Duodenal mucosa (tissue), 2 donors: ENCODE measurements at regions not wholly inside any gene's neighbourhood (a gene's known extent, or its start where the extent isn't known, plus 50 kb on each side); places are given as distances from the start of the nearest gene placed in this dataset.

Experiments
- H3K27ac ChIP-seq: one replicate; pipeline ENCODE4 v1.7.0; 2013; ENCODE audit warnings: low read depth, low read length
- H3K27me3 ChIP-seq, 2 donors: one replicate each; pipeline ENCODE4 v1.7.0; 2013; ENCODE audit warnings: low read length in 2 of 2, control low read depth in 1 of 2; ENCODE audit not compliant: insufficient read depth in 2 of 2, control insufficient read depth in 1 of 2
- H3K36me3 ChIP-seq, 2 donors: one replicate each; pipeline ENCODE4 v1.7.0; 2013; ENCODE audit warnings: low read length in 2 of 2, control low read depth in 1 of 2; ENCODE audit not compliant: insufficient read depth in 2 of 2, control insufficient read depth in 1 of 2
- H3K4me1 ChIP-seq, 2 donors: one replicate each; pipeline ENCODE4 v1.7.0; 2013; ENCODE audit warnings: low read length in 2 of 2, control low read depth in 1 of 2; ENCODE audit not compliant: insufficient read depth in 2 of 2, control insufficient read depth in 1 of 2
- H3K4me3 ChIP-seq, 2 donors: one replicate each; pipeline ENCODE4 v1.7.0; 2013; ENCODE audit warnings: low read length in 2 of 2, low read depth in 1 of 2
- H3K9ac ChIP-seq, 2 donors: one replicate each; pipeline ENCODE4 v1.7.0; 2013; ENCODE audit warnings: low read length in 2 of 2, low read depth in 1 of 2
- H3K9me3 ChIP-seq, 2 donors: one replicate each; pipeline ENCODE4 v1.7.0; 2013; ENCODE audit warnings: low read length in 2 of 2, control low read depth in 1 of 2; ENCODE audit not compliant: control insufficient read depth in 1 of 2

DNA sequence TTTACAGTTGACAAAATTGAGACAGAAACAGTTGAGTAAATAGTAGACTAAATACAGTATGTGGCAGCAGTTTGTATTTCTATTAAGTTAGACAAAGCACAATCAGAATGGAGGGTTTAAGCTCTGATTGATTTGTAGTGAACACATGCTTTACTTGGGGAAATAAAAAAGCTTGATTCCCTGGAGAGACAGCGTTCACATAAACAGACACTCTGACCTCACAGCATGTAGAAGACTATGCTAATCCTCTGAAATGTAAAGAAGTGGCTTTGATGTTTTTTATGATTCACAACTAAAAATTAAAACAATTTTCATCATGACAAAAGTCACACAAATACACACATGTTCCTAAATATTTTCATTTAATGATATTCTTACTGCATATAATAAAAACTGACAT lies 126.9 kb upstream of the FAM83B start:
- Histone ChIP-seq H3K27me3 (no peaks in the 10 kb centered on the region), H3K9ac (no peak overlapping the region), H3K9me3 (no peaks in the 10 kb centered on the region), H3K36me3 (no peaks in the 10 kb centered on the region), H3K4me3 (peak overlapping the region in 1 of 2 donors; percentile 20), H3K4me1 (peaks cover 0 to 9% of the 10 kb centered on the region in 2 donors), H3K27ac (no peak overlapping the region)

DNA sequence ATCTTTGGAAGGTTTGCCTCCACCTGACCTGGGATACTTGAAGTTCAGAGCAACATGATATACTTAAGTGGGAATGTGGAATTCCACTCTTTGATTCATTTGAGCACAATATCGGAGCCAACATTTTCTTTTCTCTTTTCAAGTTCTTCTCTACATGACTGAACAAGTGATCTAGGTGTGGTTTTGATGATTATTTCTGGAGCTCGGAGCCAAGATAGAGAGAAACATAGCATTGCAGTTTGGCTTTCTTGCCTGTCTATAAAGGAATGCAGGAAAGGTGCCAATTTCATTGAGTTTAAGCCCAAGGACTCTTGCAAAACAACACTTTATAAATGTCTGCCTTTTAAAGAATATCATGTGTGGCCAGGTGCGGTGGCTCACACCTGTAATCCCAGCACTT lies 124.2 kb upstream of the FAM83B start:
- H3K27ac ChIP-seq = no peak overlapping the region
- no peak overlapping the region for H3K4me3 ChIP-seq
- H3K27me3 ChIP-seq = no peaks in the 10 kb centered on the region
- H3K9ac ChIP-seq = no peak overlapping the region
- no peaks in the 10 kb centered on the region for H3K9me3 ChIP-seq
- peaks cover 0 to 9% of the 10 kb centered on the region in 2 donors for H3K4me1 ChIP-seq
- no peaks in the 10 kb centered on the region for H3K36me3 ChIP-seq

DNA sequence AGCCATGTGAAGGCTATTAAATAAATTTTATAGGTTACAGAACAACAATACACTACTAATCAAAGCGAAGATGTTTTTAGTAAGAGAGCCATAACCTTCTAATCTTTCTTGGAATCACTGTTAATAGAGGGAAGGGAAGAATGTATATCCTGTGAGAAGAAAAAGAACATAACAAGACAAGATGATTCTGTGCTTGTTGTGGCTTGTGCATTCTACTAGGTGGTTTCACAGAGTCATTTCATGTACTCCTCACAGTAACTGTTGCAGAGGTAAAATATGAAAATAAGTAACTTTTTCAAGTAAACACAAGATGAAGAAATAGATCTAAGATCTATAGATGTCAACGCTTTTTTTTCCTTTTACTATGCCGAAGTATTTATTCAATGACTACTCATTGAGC lies 116.9 kb upstream of the FAM83B start:
- Histone ChIP-seq H3K9me3 (no peaks in the 10 kb centered on the region), H3K27ac (no peak overlapping the region), H3K4me3 (no peak overlapping the region), H3K4me1 (peaks cover 0 to 12% of the 10 kb centered on the region in 2 donors), H3K36me3 (no peaks in the 10 kb centered on the region), H3K27me3 (no peaks in the 10 kb centered on the region), H3K9ac (no peak overlapping the region)

DNA sequence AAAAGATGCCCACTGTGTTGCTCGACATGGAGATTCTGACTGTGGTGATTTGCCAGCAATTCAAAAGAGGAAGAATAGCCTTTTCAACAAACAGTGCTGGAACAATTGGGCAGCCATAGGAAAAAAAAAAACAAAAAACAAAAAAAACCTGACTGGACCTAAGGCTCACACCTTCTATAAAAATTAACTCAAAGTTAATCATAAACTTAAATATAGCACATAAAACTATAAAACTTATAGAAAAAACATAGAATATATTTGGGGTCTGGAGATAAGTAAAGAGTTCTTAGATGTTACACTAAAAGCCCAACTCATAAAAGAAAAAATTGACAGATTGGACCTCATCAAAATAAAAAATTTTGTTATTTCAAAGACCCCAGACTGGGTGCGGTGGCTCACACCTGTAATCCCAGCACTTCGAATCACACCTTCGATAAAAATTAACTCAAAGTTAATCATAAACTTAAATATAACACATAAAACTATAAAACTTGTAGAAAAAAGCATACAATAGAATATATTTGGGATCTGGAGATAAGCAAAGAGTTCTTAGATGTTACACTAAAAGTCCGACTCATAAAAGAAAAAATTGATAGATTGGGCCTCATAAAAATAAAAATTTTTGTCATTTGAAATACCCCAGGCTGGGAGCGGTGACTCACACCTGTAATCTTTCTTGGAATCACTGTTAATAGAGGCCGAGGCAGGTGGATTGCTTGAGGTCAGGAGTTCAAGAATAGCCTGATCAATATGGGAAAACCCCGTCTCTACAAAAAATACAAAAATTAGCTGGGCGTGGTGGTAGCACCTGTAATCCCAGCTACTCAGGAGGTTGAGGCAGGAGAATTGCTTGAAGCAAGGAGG lies 115.6 kb upstream of the FAM83B start:
- H3K9me3 ChIP-seq = peaks cover 0 to 9% of the 10 kb centered on the region in 2 donors
- H3K9ac ChIP-seq = no peak overlapping the region
- no peaks in the 10 kb centered on the region for H3K36me3 ChIP-seq
- no peaks in the 10 kb centered on the region for H3K27me3 ChIP-seq
- H3K4me3 ChIP-seq = no peak overlapping the region
- H3K27ac ChIP-seq = no peak overlapping the region
- H3K4me1 ChIP-seq = peaks cover 0 to 12% of the 10 kb centered on the region in 2 donors

DNA sequence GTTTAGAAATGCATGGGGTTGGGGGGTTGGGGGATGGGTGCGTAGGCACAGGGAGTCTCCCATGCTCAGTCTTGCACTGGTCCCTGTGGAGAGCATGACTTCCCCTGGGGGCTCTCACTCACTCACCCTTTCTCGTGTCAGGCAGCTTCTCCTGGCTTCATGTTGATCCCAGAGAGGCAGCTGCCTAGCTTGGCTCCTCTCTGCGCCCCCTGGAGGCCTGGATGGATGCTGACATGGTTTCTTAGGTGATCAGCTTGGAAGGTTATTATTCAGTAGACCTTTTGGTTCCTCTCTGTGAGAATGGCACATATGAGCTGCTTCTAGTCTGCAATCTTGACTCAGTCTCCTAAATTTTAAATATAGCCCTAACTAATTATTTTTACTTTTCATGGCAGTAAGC lies 109.3 kb upstream of the FAM83B start:
- Histone ChIP-seq H3K27me3 (no peaks in the 10 kb centered on the region), H3K9me3 (peaks cover 0 to 14% of the 10 kb centered on the region in 2 donors), H3K27ac (no peak overlapping the region), H3K9ac (no peak overlapping the region), H3K4me3 (no peak overlapping the region), H3K4me1 (no peaks in the 10 kb centered on the region), H3K36me3 (no peaks in the 10 kb centered on the region)

DNA sequence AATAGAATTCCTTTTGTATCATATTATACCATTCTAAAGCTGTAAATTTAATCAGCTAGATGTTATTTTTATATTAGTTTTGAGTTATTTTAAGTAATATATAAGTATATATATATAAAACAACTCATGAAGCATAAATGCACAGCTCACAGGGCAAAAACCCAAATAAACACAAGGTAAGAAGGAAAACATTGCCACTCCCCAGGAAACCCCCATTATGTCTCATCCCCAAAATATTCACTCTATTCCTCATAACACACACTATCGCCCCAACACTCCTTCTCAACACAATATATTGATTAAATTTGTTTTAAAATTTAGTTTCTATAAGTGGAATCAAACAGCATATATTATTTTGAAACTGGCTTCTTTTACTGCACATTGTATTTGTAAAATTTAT lies 98.6 kb upstream of the FAM83B start:
- H3K36me3 ChIP-seq = no peaks in the 10 kb centered on the region
- H3K4me1 ChIP-seq = no peaks in the 10 kb centered on the region
- H3K27ac ChIP-seq = no peak overlapping the region
- H3K4me3 ChIP-seq = no peak overlapping the region
- H3K9me3 ChIP-seq = peaks cover 2 to 10% of the 10 kb centered on the region in 2 donors
- no peaks in the 10 kb centered on the region for H3K27me3 ChIP-seq
- H3K9ac ChIP-seq = no peak overlapping the region

DNA sequence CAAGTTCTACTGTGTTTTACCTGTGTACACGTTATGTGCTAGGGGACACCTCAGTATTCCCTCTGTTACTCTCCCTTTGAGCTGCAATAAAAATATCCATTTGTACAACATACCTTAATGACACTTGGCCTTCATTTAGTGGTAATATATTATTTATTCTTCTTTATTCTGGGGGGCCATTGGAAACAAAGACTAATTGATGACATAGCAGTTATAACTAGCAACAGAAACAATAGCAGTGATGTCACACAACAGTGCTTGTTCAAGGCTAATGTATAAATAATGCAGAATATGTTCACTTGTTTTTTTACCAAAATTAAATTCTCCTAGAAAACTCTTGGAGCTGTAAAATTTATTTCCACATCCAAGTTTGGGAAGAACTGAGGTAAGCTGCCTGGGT lies 92.2 kb upstream of the FAM83B start:
- no peaks in the 10 kb centered on the region for H3K27me3 ChIP-seq
- no peak overlapping the region for H3K27ac ChIP-seq
- no peaks in the 10 kb centered on the region for H3K36me3 ChIP-seq
- H3K9me3 ChIP-seq = peaks cover 0 to 4% of the 10 kb centered on the region in 2 donors
- no peak overlapping the region for H3K4me3 ChIP-seq
- no peak overlapping the region for H3K9ac ChIP-seq
- no peaks in the 10 kb centered on the region for H3K4me1 ChIP-seq

DNA sequence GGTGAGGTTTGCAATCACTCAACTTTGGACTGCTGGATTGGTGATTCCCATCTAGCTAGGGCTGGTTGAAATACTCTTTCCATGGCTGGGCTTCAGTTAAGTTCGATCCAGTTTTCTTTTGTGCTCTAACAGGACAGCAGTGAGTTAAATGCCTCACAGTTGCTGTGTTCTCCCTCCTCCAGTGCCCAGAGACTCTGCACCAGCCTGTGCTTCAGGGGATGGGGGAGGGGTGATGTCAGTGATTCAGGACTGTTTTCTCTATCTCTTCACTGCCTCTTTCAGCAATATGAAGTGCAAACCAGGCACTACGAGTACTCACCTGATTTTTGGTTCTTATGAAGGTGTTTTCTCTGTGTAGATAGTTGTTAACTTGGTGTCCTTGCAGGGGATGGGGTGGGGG lies 88.2 kb upstream of the FAM83B start:
- no peaks in the 10 kb centered on the region for H3K9me3 ChIP-seq

DNA sequence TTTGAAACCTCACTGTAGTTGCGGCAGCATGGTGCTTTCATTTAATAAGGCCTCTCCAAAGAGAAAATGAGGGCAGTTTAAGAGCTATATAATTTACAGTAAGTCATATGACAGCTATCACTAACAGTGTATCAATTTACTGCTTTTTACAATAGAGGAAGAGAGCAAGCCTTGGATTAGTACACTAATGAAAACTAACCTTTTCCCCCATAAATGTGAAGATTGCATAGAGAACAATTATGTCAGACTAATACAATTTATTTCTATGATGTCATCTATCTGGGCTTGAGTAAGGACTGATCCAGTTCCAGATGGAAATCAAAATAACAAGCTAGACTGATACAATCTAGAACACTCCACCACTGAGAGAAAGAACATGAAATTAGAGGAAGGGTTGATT lies 78.1 kb upstream of the FAM83B start:
- peaks cover 0 to 3% of the 10 kb centered on the region in 2 donors for H3K4me1 ChIP-seq
- no peaks in the 10 kb centered on the region for H3K9me3 ChIP-seq
- H3K4me3 ChIP-seq = no peak overlapping the region
- H3K27ac ChIP-seq = no peak overlapping the region
- H3K36me3 ChIP-seq = no peaks in the 10 kb centered on the region
- H3K9ac ChIP-seq = no peak overlapping the region
- no peaks in the 10 kb centered on the region for H3K27me3 ChIP-seq

More for the DNA sequence above, 88.2 kb upstream of the FAM83B start:
- no peak overlapping the region for H3K4me3 ChIP-seq
- no peaks in the 10 kb centered on the region for H3K36me3 ChIP-seq
- H3K4me1 ChIP-seq = no peaks in the 10 kb centered on the region
- no peak overlapping the region for H3K27ac ChIP-seq
- H3K9ac ChIP-seq = no peak overlapping the region
- H3K27me3 ChIP-seq = no peaks in the 10 kb centered on the region

DNA sequence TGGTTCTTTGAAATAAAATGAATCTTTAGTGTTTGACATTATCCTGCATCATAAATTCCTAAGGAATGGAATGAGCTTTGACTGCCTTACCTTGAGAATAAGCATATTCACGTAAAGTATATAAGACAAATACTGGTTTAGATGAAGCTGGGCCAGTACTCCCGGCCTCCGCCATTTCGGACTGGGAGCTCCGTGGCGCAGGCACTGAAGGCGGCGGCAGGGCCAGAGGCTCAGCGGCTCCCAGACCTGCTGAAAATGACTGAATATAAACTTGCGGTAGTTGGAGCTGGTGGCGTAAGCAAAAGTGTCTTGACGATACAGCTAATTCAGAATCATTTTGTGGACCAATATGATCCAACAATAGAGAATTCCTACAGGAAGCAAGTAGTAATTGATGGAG lies 76.2 kb upstream of the FAM83B start:
- no peaks in the 10 kb centered on the region for H3K9me3 ChIP-seq
- H3K27ac ChIP-seq = no peak overlapping the region
- H3K36me3 ChIP-seq = no peaks in the 10 kb centered on the region
- no peak overlapping the region for H3K9ac ChIP-seq
- H3K4me1 ChIP-seq = no peaks in the 10 kb centered on the region
- no peak overlapping the region for H3K4me3 ChIP-seq
- H3K27me3 ChIP-seq = no peaks in the 10 kb centered on the region
